ENCODE measurements at regions not wholly inside any gene's neighbourhood (a gene's known extent, or its start where the extent isn't known, plus 50 kb on each side); places are given as distances from the start of the nearest gene placed in this dataset.
A peak's percentile ranks its signal among the peaks of the same experiment; 100 is the strongest.

DNA sequence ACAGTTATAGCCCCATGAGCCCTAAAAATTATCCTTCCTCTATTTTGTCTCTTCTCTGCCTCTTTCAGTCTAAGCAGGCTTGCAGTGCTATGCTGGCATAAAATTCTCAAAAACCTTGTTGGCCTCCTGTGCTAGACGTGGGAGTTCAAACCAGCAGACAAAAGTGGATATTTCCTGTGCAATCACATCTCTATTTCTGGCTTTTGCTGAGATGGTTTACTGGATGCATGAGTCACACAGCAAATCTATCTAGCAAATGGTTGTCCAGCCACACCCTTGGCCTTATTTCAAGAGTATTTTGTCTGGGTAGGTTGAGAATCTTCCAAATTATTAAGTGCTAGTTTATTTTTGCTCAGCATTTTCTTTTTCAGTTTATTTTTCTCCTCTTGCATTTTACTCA, 370.8 kb downstream of the CDC14C start (continued):
- TF ChIP-seq, protein P1, sequence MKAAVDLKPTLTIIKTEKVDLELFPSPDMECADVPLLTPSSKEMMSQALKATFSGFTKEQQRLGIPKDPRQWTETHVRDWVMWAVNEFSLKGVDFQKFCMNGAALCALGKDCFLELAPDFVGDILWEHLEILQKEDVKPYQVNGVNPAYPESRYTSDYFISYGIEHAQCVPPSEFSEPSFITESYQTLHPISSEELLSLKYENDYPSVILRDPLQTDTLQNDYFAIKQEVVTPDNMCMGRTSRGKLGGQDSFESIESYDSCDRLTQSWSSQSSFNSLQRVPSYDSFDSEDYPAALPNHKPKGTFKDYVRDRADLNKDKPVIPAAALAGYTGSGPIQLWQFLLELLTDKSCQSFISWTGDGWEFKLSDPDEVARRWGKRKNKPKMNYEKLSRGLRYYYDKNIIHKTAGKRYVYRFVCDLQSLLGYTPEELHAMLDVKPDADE (IDR thresholded peaks at IDR 0.05) = no peak

DNA sequence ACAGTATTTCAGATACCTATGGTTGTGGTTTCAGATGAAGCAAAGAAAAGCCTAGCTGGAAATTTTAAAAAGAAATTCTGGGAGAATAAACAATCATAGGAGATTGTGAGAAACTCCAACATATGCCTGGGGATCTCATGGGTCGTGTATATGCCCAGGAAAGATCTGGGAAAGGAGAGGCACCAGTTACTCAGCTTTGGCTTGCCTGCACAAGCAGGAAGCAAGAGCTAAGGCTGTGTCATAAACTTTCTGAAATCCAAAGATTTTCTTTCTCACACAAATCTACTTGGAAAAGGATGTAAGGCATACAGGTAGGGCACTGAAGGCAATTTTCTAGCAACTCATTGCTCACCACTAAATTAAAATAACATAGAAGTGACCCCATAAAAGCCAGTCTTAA, 373.6 kb downstream of the CDC14C start:
- TF ChIP-seq, protein P2, sequence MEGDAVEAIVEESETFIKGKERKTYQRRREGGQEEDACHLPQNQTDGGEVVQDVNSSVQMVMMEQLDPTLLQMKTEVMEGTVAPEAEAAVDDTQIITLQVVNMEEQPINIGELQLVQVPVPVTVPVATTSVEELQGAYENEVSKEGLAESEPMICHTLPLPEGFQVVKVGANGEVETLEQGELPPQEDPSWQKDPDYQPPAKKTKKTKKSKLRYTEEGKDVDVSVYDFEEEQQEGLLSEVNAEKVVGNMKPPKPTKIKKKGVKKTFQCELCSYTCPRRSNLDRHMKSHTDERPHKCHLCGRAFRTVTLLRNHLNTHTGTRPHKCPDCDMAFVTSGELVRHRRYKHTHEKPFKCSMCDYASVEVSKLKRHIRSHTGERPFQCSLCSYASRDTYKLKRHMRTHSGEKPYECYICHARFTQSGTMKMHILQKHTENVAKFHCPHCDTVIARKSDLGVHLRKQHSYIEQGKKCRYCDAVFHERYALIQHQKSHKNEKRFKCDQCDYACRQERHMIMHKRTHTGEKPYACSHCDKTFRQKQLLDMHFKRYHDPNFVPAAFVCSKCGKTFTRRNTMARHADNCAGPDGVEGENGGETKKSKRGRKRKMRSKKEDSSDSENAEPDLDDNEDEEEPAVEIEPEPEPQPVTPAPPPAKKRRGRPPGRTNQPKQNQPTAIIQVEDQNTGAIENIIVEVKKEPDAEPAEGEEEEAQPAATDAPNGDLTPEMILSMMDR (conservative IDR thresholded peaks at IDR 0.05; ENCODE audit: low read depth in 2 of 2) = no peak
- TF ChIP-seq NANOG (IDR thresholded peaks at IDR 0.05; ENCODE audit: borderline replicate concordance) = no peak
- TF ChIP-seq, protein P1 (IDR thresholded peaks at IDR 0.05) = no peak
- no peak for TF ChIP-seq STAT1 (IDR thresholded peaks at IDR 0.05; ENCODE audit: unreplicated experiment)
- TF ChIP-seq ZNF331 (CRISPR knock-in tag; IDR thresholded peaks at IDR 0.05; ENCODE audit: low read depth) = no peak
- no peak for ATAC-seq
- Histone ChIP-seq H3F3A (replicated peaks; ENCODE audit: low read depth) (no peaks in the 10 kb centered on the region), H3K79me2 (replicated peaks; ENCODE audit: insufficient read depth) (no peaks in the 10 kb centered on the region), H2AFZ (peak overlapping the region; percentile 7; the same call in 1 of the 2 replicates), H3K27me3 (ENCODE audit: insufficient read depth) (no peaks in the 10 kb centered on the region), H3K27ac (ENCODE audit: low read depth) (no peak overlapping the region), H3K9me2 (ENCODE audit: insufficient read depth) (peaks cover 5% of the 10 kb centered on the region), H3K4me1 (ENCODE audit: insufficient read depth) (0 out of 2 replicates have a peak, but pooled peaks cover 4% of the 10 kb centered on the region), H4K20me1 (replicated peaks; ENCODE audit: insufficient read depth) (no peaks in the 10 kb centered on the region), H3K4me3 (no peak overlapping the region), H3K36me3 (ENCODE audit: insufficient read depth) (no peaks in the 10 kb centered on the region), H3K4me2 (no peak overlapping the region)
- no peak for DNase-seq (ENCODE audit: low spot score)
- peaks cover 6% of the 10 kb centered on the region for H3K9me3 Mint-ChIP-seq
- peaks cover 5% of the 10 kb centered on the region for H3K27me3 Mint-ChIP-seq (ENCODE audit: insufficient read depth, low read depth, poor library complexity)
- peaks cover 6% of the 10 kb centered on the region; the same call in 1 of the 3 replicates for H3K4me1 Mint-ChIP-seq
- no peak overlapping the region; the same call in 1 of the 2 replicates for H3K27ac Mint-ChIP-seq
- H3K4me3 Mint-ChIP-seq = no peak overlapping the region
- H3K36me3 Mint-ChIP-seq (ENCODE audit: low read depth) = peaks cover 4% of the 10 kb centered on the region; the same call in 1 of the 3 replicates

DNA sequence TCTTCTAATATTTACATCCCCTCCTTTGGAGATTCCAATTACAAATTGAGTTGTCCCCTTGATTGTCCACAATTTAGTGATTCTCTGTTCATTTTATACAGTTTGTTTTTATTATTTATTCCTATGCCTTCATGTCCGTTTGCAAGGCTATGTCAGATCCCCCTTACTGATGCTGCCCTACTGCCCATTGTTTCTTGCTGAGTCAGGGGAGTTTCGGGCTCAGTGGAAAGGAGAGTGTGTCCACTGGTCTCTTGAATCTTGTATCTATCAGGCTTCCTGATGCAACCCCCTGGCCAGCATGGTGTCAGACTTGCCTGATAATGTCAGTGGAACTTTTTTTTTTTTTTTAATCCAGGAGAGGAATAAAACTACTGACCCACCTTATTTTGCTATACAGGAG, 384.4 kb downstream of the CDC14C start:
- ATAC-seq (no peak), DNase-seq (ENCODE audit: low spot score) (no peak)
- Histone ChIP-seq H3K4me2 (no peak overlapping the region), H3K27ac (ENCODE audit: low read depth) (no peak overlapping the region), H3K9me2 (ENCODE audit: insufficient read depth) (no peaks in the 10 kb centered on the region), H3K27me3 (ENCODE audit: insufficient read depth) (no peaks in the 10 kb centered on the region), H3K79me2 (replicated peaks; ENCODE audit: insufficient read depth) (no peaks in the 10 kb centered on the region), H3K4me1 (ENCODE audit: insufficient read depth) (no peaks in the 10 kb centered on the region), H3K36me3 (ENCODE audit: insufficient read depth) (no peaks in the 10 kb centered on the region), H4K20me1 (replicated peaks; ENCODE audit: insufficient read depth) (no peaks in the 10 kb centered on the region), H2AFZ (peak overlapping the region; percentile 18; the same call in 1 of the 2 replicates), H3K4me3 (no peak overlapping the region), H3F3A (replicated peaks; ENCODE audit: low read depth) (no peaks in the 10 kb centered on the region)
- no peaks in the 10 kb centered on the region for H3K36me3 Mint-ChIP-seq (ENCODE audit: low read depth)
- 0 out of 3 replicates have a peak, but pooled peaks cover 2% of the 10 kb centered on the region for H3K4me1 Mint-ChIP-seq
- H3K4me3 Mint-ChIP-seq = no peak overlapping the region
- H3K27ac Mint-ChIP-seq = peak overlapping the region; percentile 79; the same call in 1 of the 2 replicates
- H3K27me3 Mint-ChIP-seq (ENCODE audit: insufficient read depth, low read depth, poor library complexity) = peaks cover 2% of the 10 kb centered on the region
- H3K9me3 Mint-ChIP-seq = no peaks in the 10 kb centered on the region
- TF ChIP-seq STAT1 (IDR thresholded peaks at IDR 0.05; ENCODE audit: unreplicated experiment) (no peak), ZNF331 (CRISPR knock-in tag; IDR thresholded peaks at IDR 0.05; ENCODE audit: low read depth) (no peak), EZH2 (IDR thresholded peaks at IDR 0.05; ENCODE audit: low read depth, unreplicated experiment) (no peak), EZH2phosphoT487 (IDR thresholded peaks at IDR 0.05; ENCODE audit: unreplicated experiment) (no peak), CREB1 (CRISPR knock-in tag; IDR thresholded peaks at IDR 0.05; ENCODE audit: low read depth) (no peak)
- TF ChIP-seq, protein P3, sequence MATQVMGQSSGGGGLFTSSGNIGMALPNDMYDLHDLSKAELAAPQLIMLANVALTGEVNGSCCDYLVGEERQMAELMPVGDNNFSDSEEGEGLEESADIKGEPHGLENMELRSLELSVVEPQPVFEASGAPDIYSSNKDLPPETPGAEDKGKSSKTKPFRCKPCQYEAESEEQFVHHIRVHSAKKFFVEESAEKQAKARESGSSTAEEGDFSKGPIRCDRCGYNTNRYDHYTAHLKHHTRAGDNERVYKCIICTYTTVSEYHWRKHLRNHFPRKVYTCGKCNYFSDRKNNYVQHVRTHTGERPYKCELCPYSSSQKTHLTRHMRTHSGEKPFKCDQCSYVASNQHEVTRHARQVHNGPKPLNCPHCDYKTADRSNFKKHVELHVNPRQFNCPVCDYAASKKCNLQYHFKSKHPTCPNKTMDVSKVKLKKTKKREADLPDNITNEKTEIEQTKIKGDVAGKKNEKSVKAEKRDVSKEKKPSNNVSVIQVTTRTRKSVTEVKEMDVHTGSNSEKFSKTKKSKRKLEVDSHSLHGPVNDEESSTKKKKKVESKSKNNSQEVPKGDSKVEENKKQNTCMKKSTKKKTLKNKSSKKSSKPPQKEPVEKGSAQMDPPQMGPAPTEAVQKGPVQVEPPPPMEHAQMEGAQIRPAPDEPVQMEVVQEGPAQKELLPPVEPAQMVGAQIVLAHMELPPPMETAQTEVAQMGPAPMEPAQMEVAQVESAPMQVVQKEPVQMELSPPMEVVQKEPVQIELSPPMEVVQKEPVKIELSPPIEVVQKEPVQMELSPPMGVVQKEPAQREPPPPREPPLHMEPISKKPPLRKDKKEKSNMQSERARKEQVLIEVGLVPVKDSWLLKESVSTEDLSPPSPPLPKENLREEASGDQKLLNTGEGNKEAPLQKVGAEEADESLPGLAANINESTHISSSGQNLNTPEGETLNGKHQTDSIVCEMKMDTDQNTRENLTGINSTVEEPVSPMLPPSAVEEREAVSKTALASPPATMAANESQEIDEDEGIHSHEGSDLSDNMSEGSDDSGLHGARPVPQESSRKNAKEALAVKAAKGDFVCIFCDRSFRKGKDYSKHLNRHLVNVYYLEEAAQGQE (IDR thresholded peaks at IDR 0.05; ENCODE audit: unreplicated experiment) = no peak
- TF ChIP-seq, protein P2 (conservative IDR thresholded peaks at IDR 0.05; ENCODE audit: low read depth in 2 of 2) = no peak
- TF ChIP-seq, protein P1 (IDR thresholded peaks at IDR 0.05) = no peak

All from GM23338 (cell line).